ENCODE measurements at regions not wholly inside any gene's neighbourhood (a gene's known extent, or its start where the extent isn't known, plus 50 kb on each side); places are given as distances from the start of the nearest gene placed in this dataset.

DNA sequence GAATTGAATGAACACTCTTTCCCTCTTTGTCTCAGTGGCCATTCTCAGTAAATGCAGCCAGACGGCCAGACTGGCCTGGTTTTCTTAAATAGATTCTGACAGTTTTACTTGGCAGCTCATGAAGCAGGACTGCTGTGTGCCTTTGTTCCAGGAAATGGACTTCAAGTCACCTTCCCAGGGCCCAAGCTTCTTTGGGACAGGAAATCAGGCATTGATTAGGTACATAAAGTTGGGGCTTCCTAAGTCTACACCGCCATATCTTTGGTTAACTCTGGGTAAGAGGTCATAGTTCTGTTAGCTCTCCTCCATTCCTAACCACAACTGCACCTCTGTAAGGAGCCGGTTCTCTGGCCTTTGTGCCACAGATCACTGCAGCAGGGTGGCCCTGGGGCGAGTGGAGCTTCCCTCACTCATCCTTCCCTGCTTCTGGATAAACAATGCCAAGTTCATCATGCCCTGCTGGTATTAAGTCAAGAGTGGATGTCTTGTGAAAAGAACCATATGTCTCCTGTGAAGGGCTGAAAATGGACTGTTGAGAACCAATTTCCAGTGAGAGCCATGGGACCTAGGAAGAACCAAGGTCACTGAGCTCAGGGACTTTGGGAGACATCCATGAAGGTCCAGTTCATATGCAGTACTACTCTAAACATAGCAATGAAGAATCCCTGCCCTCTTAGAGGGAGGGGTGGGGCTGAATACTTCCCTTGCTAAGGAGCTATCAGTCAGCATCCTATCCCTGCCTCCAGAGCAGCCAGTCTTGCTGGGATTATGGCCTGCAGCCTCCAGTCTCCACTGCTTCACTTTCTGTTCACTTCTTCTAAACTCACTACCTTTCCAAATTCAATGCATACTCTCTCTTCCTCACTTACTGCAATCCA lies 122.6 kb upstream of the XPO1 start (continued):
- no peak for TF ChIP-seq EP300 (IDR thresholded peaks at IDR 0.05; ENCODE audit: borderline replicate concordance in 1 of 2, low read depth in 2 of 2, low read length in 2 of 2)

Data from H1 (cell line).